GM12891 (cell line): ENCODE measurements at regions not wholly inside any gene's neighbourhood (a gene's known extent, or its start where the extent isn't known, plus 50 kb on each side); places are given as distances from the start of the nearest gene placed in this dataset.

ENCODE experiments used
- DNase-seq: peaks from one replicate; pipeline ENCODE4 v3.0.0; 2011; ENCODE audit warnings: low spot score; ENCODE audit not compliant: insufficient read length
- FAIRE-seq: peaks from 2 replicates; lab custom pipeline; 2011; peaks lifted over from hg19 to GRCh38; lab: Jason Lieb, UNC
- PAX5 ChIP-seq: IDR thresholded peaks from 2 replicates; pipeline ENCODE4 v1.6.1; 2011; ENCODE audit warnings: low read length, moderate library complexity, mild to moderate bottlenecking; ENCODE audit not compliant: insufficient read depth, severe bottlenecking
- POLR2A ChIP-seq: IDR thresholded peaks from 2 replicates; pipeline ENCODE4 v1.6.1; 2011; ENCODE audit warnings: low read depth, low read length, control low read depth
- POLR2AphosphoS5 ChIP-seq: IDR thresholded peaks from 2 replicates; pipeline ENCODE4 v1.6.1; 2011; ENCODE audit warnings: low read depth, low read length, control low read depth
- POU2F2 ChIP-seq: IDR thresholded peaks from 2 replicates; pipeline ENCODE4 v1.6.1; 2011; ENCODE audit warnings: low read depth, mild to moderate bottlenecking, control low read depth, low read length, moderate library complexity
- SPI1 ChIP-seq: IDR thresholded peaks from 2 replicates; pipeline ENCODE4 v1.6.1; 2011; ENCODE audit warnings: low read depth, low read length, control low read depth
- TAF1 ChIP-seq: IDR thresholded peaks from 2 replicates; pipeline ENCODE4 v1.6.1; 2011; ENCODE audit warnings: low read depth, low read length, control low read depth

DNA sequence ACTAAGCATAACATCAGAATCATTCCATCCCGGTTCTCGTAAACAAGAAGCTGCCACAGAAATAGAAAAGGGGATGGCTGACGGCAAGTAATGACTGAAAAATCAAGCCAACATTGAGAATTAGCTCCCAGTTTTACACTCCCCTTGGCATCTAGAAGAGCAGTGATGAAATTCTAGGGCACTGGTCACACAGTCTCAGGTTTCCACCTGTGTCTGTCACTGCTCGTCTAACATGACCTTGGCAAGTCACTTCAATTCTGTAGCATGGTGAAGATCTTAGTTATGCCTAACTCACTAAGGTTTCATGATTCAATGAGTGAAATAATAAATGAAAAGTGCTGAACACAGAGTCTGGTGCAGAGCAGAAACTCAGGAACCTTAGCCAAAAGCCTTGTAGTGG, 272.3 kb upstream of the ARRDC4 start:
- TF ChIP-seq PAX5 (no peak), POU2F2 (no peak)
- DNase-seq: no peak
- FAIRE-seq: no peak

- no peak for DNase-seq
- FAIRE-seq: no peak
- TF ChIP-seq SPI1 (no peak), POLR2A (no peak), POU2F2 (no peak)
These were observed 271.6 kb upstream of the ARRDC4 start for GRCh38 chr15:97688886-97689285.

GRCh38 chr15:97691078-97691477, 269.4 kb upstream of the ARRDC4 start:
- DNase-seq: no peak
- no peak for FAIRE-seq
- TF ChIP-seq SPI1 (no peak), POLR2AphosphoS5 (no peak), POU2F2 (no peak), POLR2A (no peak), TAF1 (no peak), PAX5 (no peak)

DNA sequence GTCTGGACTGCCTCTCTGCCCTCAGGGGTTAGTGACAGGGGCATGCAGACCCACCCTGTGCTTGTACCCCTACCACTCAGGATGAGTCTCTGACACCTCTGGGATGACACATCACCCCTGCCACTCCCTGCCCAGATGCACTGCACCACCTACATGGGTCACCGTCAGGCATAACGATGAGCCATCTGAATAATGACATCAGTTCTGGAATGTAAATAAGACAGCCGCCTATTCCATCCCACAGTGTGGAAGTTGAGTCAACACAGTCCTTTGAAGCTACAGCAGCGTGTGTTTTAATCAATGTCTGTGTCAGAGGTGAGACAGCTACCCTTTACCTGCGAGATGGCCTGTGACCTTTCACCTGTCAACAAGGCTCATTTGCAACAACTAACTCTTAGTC, 268.7 kb upstream of the ARRDC4 start:
- no peak for FAIRE-seq
- DNase-seq: no peak
- TF ChIP-seq SPI1: no peak
- no peak for TF ChIP-seq TAF1
- no peak for TF ChIP-seq POU2F2
- no peak for TF ChIP-seq POLR2A
- no peak for TF ChIP-seq PAX5

GRCh38 chr15:97692301-97693015, 268.0 kb upstream of the ARRDC4 start:
- FAIRE-seq (no peak), DNase-seq (no peak)
- no peak for TF ChIP-seq SPI1
- TF ChIP-seq TAF1: no peak
- no peak for TF ChIP-seq POLR2A
- no peak for TF ChIP-seq POU2F2
- TF ChIP-seq PAX5: no peak
- TF ChIP-seq POLR2AphosphoS5: no peak

DNA sequence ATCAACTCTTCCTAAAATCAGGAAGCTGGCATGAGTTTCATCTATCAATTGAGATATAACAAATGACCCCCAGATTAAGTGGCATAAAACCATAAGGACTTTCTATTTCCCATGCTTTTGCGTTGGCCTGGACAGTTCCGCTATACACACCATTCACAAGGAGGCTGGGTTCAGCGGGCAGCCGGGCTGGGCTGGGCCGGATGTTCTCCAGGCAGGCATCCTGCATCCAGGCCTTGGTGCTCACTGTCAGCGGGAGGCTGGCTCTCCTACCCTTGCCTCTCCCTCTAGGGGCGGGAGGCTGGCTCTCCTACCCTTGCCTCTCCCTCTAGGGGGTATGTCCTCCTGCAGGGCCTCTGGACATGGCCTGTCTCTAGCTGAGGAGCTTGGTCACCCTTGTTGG, 266.0 kb upstream of the ARRDC4 start:
- DNase-seq (no peak), FAIRE-seq (no peak)
- TF ChIP-seq PAX5 (no peak), POLR2A (no peak), TAF1 (no peak), SPI1 (no peak), POLR2AphosphoS5 (no peak), POU2F2 (no peak)

DNA sequence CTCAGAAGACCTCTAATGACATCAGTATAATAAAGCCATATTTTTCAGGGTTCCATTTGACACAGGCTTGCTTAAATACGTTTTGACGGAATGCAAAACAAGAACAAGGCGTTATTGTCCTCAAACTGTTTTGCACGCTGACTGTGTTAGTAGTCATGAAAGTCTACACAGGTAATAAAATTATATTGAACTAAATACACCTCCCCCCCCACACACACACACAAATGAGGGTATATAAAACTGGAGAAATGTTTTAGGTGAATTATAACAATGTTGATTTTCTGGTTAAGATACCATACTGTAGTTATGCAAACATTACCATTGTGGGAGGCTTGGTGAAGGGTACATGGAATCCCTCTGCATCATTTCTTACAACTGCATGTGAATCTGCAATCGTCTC, 257.1 kb upstream of the ARRDC4 start:
- DNase-seq (no peak), FAIRE-seq (no peak)
- no peak for TF ChIP-seq SPI1
- no peak for TF ChIP-seq TAF1
- TF ChIP-seq POLR2AphosphoS5: no peak
- TF ChIP-seq PAX5: no peak
- TF ChIP-seq POLR2A: no peak
- TF ChIP-seq POU2F2: no peak

GRCh38 chr15:97706059-97706458, 254.4 kb upstream of the ARRDC4 start:
- FAIRE-seq: no peak
- no peak for DNase-seq
- TF ChIP-seq POLR2A (no peak), TAF1 (no peak), PAX5 (no peak), SPI1 (no peak), POLR2AphosphoS5 (no peak), POU2F2 (no peak)

GRCh38 chr15:97708252-97708651, 252.3 kb upstream of the ARRDC4 start:
- TF ChIP-seq POLR2AphosphoS5 (no peak), PAX5 (no peak), SPI1 (no peak), POU2F2 (no peak), TAF1 (no peak), POLR2A (no peak)
- DNase-seq (no peak), FAIRE-seq (no peak)

DNA sequence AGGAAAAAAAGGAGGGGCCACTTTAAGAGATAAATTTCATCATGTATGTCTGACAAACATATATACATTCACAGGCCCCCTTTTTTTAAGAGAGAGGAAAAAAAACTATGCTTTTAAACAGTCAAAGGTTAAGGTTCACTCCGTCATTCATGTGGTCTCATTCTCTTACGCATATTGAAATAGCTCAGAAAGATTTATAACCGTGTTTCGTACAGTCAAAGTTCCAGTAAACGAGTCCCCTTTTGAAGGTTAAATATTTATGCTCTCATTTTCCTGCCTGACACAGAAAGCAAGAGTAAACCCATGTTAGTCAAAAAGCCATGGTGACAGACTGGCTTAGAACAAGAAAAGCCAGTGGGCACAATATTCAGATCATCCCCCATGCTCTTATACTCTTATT, 248.0 kb upstream of the ARRDC4 start:
- DNase-seq: no peak
- no peak for TF ChIP-seq POLR2A
- no peak for TF ChIP-seq POLR2AphosphoS5
- TF ChIP-seq TAF1: no peak
- no peak for TF ChIP-seq SPI1
- TF ChIP-seq PAX5: no peak
- no peak for TF ChIP-seq POU2F2
- no peak for FAIRE-seq
